Stimulated activated CD4-positive, alpha-beta T cell treated with anti-CD3 and anti-CD28 coated beads, Interleukin-12 subunit alpha, Interleukin-12 subunit beta, amount 100 ng/mL, for 4 hours (primary cell): ENCODE measurements at regions not wholly inside any gene's neighbourhood (a gene's known extent, or its start where the extent isn't known, plus 50 kb on each side); places are given as distances from the start of the nearest gene placed in this dataset.

ENCODE experiments used
- DNase-seq: peaks from one replicate; pipeline ENCODE4 v3.0.0-alpha.2; 2020

- DNase-seq: no peak
Observed at GRCh38 chr13:106625578-106625977, 57.6 kb upstream of the ARGLU1 start.

- no peak for DNase-seq
Observed at GRCh38 chr13:106623799-106624460, 56.0 kb upstream of the ARGLU1 start.

GRCh38 chr13:106621833-106622232 lies 53.9 kb upstream of the ARGLU1 start:
- no peak for DNase-seq

- DNase-seq: no peak
Observed at GRCh38 chr13:106619688-106620555, 52.0 kb upstream of the ARGLU1 start.
